A673 (cell line): ENCODE measurements at regions not wholly inside any gene's neighbourhood (a gene's known extent, or its start where the extent isn't known, plus 50 kb on each side); places are given as distances from the start of the nearest gene placed in this dataset.
A peak's percentile ranks its signal among the peaks of the same experiment; 100 is the strongest.

Experiments used
- BruUV-seq: library from RNA; stranded (reverse); fragments of 400-500 nt; replicated peaks from 2 replicates; lab custom pipeline; 2021; lab: Mats Ljungman, UMichigan
- CTCF ChIA-PET: fragments of 300-600 bp; sonication (Branson Sonifier 250); formaldehyde crosslinking; loops from one replicate; lab custom pipeline; 2022; ENCODE audit warnings: antibody characterized with exemption; lab: Charles Lee
- POLR2A ChIA-PET: fragments of 300-600 bp; sonication (Branson Sonifier 250); formaldehyde crosslinking; loops from one replicate; lab custom pipeline; 2022; ENCODE audit warnings: antibody characterized with exemption; ENCODE audit not compliant: low non-redundant PET; lab: Charles Lee
- DNase-seq: peaks from one replicate; pipeline ENCODE4 v3.0.0-alpha.2; 2015; ENCODE audit warnings: low spot score
- H3K27ac ChIP-seq: fragments of 200-600 bp; sonication (generic); 2 replicates; pipeline ENCODE4 v1.5.1; 2016; ENCODE audit warnings: mixed run types, low read depth, mild to moderate bottlenecking, mixed read lengths, antibody characterized with exemption, low read length; ENCODE audit not compliant: poor library complexity, severe bottlenecking
- H3K27me3 ChIP-seq: fragments of 200-600 bp; sonication (generic); replicated peaks from 2 replicates; pipeline ENCODE4 v1.6.1; 2017; ENCODE audit warnings: mixed run types, low read depth, mild to moderate bottlenecking, mixed read lengths, antibody characterized with exemption, low read length; ENCODE audit not compliant: insufficient read depth, poor library complexity
- H3K36me3 ChIP-seq: fragments of 200-600 bp; sonication (generic); 2 replicates; pipeline ENCODE4 v1.6.1; 2016; ENCODE audit warnings: mixed run types, mild to moderate bottlenecking, mixed read lengths, antibody characterized with exemption, low read length; ENCODE audit not compliant: insufficient read depth, poor library complexity, severe bottlenecking
- H3K4me1 ChIP-seq: fragments of 200-600 bp; sonication (generic); 2 replicates; pipeline ENCODE4 v1.6.1; 2017; ENCODE audit warnings: mixed run types, mild to moderate bottlenecking, mixed read lengths, antibody characterized with exemption, low read length; ENCODE audit not compliant: insufficient read depth, poor library complexity, severe bottlenecking
- H3K4me3 ChIP-seq: fragments of 200-600 bp; sonication (generic); 2 replicates; pipeline ENCODE4 v1.5.1; 2016; ENCODE audit warnings: low read depth, mixed run types, mild to moderate bottlenecking, mixed read lengths, low read length; ENCODE audit not compliant: poor library complexity, severe bottlenecking
- H3K9me3 ChIP-seq: fragments of 200-600 bp; sonication (generic); 2 replicates; pipeline ENCODE4 v1.6.1; 2016; ENCODE audit warnings: mixed run types, low read depth, mild to moderate bottlenecking, mixed read lengths, antibody characterized with exemption, low read length; ENCODE audit not compliant: poor library complexity, severe bottlenecking
- EZH2 ChIP-seq: fragments of 200-600 bp; sonication (generic); IDR thresholded peaks from 2 replicates; pipeline ENCODE4 v1.6.1; 2017; ENCODE audit warnings: borderline replicate concordance, low read depth, mild to moderate bottlenecking, mixed read lengths, antibody characterized with exemption, low read length; ENCODE audit not compliant: poor library complexity, severe bottlenecking
- intact Hi-C: fragments of 100-400 bp; cut with micrococcal nuclease; formaldehyde crosslinking; loops from one replicate; pipeline ENCODE4 v1.10.0; 2022; ENCODE audit not compliant: unreplicated experiment
- TF ChIP-seq, protein P1 (sequence below): fragments of 300-800, 200-600 bp; sonication (generic); conservative IDR thresholded peaks from 2 replicates; pipeline ENCODE4 v1.5.1; 2017; ENCODE audit warnings: low read depth, mild to moderate bottlenecking, antibody characterized with exemption, low read length, moderate library complexity, mixed read lengths

DNA sequence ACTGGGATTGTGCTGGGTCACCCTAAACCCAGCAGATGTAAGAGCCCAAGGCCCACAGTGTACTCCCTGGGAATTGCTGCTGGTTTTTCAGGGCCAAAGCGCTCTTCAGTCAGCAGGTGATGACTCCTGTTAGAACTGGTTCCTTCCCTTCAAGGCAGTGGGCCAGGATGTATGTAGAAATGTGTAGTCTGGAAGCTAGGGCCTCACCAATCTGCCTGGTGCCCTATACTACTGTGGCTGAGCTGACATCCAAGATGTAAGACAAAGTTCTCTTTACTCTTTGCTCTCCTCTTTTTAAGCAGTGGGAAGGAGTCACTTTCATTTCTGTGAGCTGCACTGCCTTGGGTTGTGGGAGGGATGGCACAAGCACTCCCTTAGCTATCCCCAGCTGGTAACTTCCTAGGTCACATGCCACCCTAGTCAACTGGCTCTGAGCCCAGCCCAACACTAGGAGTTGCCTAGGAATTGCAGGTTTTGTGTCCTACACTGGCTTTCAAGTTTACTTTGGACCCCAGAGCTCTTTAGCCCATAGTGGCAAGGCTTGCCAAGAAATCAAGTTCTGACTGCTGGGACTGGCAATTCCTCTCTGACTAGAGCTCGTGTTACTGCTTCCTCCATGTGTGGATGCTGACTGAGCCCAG, 249.2 kb downstream of the C12orf50 start:
- H3K4me1 ChIP-seq, result no peaks in the 10 kb centered on the region
- TF ChIP-seq, protein P1, sequence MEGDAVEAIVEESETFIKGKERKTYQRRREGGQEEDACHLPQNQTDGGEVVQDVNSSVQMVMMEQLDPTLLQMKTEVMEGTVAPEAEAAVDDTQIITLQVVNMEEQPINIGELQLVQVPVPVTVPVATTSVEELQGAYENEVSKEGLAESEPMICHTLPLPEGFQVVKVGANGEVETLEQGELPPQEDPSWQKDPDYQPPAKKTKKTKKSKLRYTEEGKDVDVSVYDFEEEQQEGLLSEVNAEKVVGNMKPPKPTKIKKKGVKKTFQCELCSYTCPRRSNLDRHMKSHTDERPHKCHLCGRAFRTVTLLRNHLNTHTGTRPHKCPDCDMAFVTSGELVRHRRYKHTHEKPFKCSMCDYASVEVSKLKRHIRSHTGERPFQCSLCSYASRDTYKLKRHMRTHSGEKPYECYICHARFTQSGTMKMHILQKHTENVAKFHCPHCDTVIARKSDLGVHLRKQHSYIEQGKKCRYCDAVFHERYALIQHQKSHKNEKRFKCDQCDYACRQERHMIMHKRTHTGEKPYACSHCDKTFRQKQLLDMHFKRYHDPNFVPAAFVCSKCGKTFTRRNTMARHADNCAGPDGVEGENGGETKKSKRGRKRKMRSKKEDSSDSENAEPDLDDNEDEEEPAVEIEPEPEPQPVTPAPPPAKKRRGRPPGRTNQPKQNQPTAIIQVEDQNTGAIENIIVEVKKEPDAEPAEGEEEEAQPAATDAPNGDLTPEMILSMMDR, result no peak
- no peak for TF ChIP-seq EZH2
- no peaks in the 10 kb centered on the region for H3K27me3 ChIP-seq
- H3K27ac ChIP-seq, result no peak overlapping the region
- no peaks in the 10 kb centered on the region for H3K36me3 ChIP-seq
- ChIA-PET CTCF (no interaction called here), POLR2A (no interaction called here)
- DNase-seq, result peak; percentile 10
- no TSS peak for BruUV-seq
- H3K9me3 ChIP-seq, result no peaks in the 10 kb centered on the region
- H3K4me3 ChIP-seq, result no peak overlapping the region
- intact Hi-C loops, result loop anchor here (10.0 kb wide), 1 partner anchor 55 kb away; no protein-coding TSS in a partner anchor

DNA sequence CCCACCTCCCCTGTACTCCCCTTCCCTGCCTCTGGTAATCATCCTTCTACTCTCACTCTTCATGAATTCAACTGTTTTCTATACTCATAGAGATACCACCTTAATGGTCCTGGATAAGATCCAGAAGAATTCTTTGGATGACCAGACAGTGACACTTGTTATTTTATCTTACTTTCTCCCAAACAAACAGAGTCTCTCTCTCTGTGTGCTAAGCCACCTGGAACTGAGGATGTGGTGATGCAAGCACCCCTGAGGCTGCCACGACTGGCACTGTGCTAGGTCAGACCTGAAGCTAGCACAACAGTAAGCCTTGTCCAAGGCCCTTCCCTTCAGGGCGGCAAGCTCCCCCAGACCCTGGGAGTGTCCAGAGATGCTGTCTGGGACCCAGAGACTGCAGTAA, 250.2 kb downstream of the C12orf50 start:
- Histone ChIP-seq H3K27ac (no peak overlapping the region), H3K4me3 (no peak overlapping the region), H3K36me3 (no peaks in the 10 kb centered on the region), H3K4me1 (no peaks in the 10 kb centered on the region), H3K27me3 (no peaks in the 10 kb centered on the region), H3K9me3 (no peaks in the 10 kb centered on the region)
- TF ChIP-seq, protein P1, result no peak
- no peak for TF ChIP-seq EZH2
- intact Hi-C loops, result no loop called here
- ChIA-PET POLR2A (no interaction called here), CTCF (no interaction called here)
- no TSS peak for BruUV-seq
- DNase-seq, result no peak

DNA sequence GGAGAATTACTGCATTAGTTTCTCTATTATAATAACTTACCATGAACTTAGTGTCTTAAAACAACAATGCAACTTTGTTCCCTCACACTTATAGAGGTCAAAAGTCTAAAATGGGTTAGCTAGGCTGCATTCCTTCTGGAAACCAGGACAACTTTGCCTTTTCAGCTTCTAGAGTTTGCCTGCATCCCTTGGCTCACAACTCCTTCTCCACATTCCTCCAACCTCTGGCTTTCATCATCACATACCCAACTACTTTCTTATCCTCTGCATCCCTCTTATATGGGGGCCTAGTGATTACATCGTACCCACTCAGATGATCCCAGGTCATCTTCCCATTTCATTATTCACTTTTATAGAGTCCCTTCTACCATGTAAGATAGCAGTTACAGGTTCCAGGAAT, 251.1 kb downstream of the C12orf50 start:
- no peak overlapping the region for H3K27ac ChIP-seq
- H3K4me3 ChIP-seq, result no peak overlapping the region
- DNase-seq, result no peak
- CTCF ChIA-PET, result no interaction called here
- no peaks in the 10 kb centered on the region for H3K9me3 ChIP-seq
- intact Hi-C loops, result no loop called here
- no peaks in the 10 kb centered on the region for H3K27me3 ChIP-seq
- no peaks in the 10 kb centered on the region for H3K36me3 ChIP-seq
- no TSS peak for BruUV-seq
- TF ChIP-seq EZH2, result no peak
- TF ChIP-seq, protein P1, result no peak
- POLR2A ChIA-PET, result no interaction called here
- no peaks in the 10 kb centered on the region for H3K4me1 ChIP-seq
